ENCODE measurements at regions not wholly inside any gene's neighbourhood (a gene's known extent, or its start where the extent isn't known, plus 50 kb on each side); places are given as distances from the start of the nearest gene placed in this dataset.

GRCh38 chr2:18503376-18504228 is 56.9 kb downstream of the RDH14 start:
- no peak overlapping the region for H3K27ac Mint-ChIP-seq
- H3K27me3 Mint-ChIP-seq = peaks cover 8% of the 10 kb centered on the region
- intact Hi-C loops (cut with micrococcal nuclease) = no loop called here
- H3K4me1 Mint-ChIP-seq = no peaks in the 10 kb centered on the region
- no peaks in the 10 kb centered on the region for H3K36me3 Mint-ChIP-seq (ENCODE audit: low read depth)
- H3K9me3 Mint-ChIP-seq = no peaks in the 10 kb centered on the region
- no peak for DNase-seq
- H3K4me3 Mint-ChIP-seq = no peak overlapping the region

DNA sequence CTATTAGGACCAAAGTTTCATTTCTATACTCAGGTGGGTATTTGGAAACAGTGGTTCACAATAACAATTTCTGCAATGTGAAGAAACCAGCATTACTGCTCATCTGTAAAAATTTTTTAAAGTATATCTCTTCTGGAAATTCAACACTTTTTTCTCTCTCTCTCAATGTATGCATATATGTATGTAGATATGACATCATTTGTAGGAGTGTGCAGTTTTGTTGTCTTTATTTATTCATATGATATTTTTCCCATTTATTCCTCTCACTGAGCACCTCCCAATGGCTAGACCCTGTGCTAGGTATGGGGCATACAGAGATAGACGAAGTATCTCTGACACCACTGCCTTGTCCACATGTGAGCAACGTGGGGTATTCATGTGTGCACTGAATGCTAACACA is 58.3 kb downstream of the RDH14 start:
- intact Hi-C loops (cut with micrococcal nuclease) = no loop called here
- H3K27me3 Mint-ChIP-seq = peaks cover 9% of the 10 kb centered on the region
- no peak for DNase-seq
- H3K27ac Mint-ChIP-seq = no peak overlapping the region
- H3K4me1 Mint-ChIP-seq = no peaks in the 10 kb centered on the region
- H3K4me3 Mint-ChIP-seq = no peak overlapping the region
- no peaks in the 10 kb centered on the region for H3K36me3 Mint-ChIP-seq (ENCODE audit: low read depth)
- no peaks in the 10 kb centered on the region for H3K9me3 Mint-ChIP-seq

- H3K27ac Mint-ChIP-seq = no peak overlapping the region
- peaks cover 12% of the 10 kb centered on the region for H3K27me3 Mint-ChIP-seq
- intact Hi-C loops (cut with micrococcal nuclease) = no loop called here
Measured at GRCh38 chr2:18501729-18502128, 58.7 kb downstream of the RDH14 start.

GRCh38 chr2:18501156-18501555 is 59.3 kb downstream of the RDH14 start:
- no peak overlapping the region for H3K27ac Mint-ChIP-seq
- no peak overlapping the region for H3K4me3 Mint-ChIP-seq
- no peaks in the 10 kb centered on the region for H3K4me1 Mint-ChIP-seq
- H3K9me3 Mint-ChIP-seq = no peaks in the 10 kb centered on the region
- H3K36me3 Mint-ChIP-seq (ENCODE audit: low read depth) = no peaks in the 10 kb centered on the region
- no peak for DNase-seq
- H3K27me3 Mint-ChIP-seq = peaks cover 13% of the 10 kb centered on the region
- intact Hi-C loops (cut with micrococcal nuclease) = no loop called here

More at GRCh38 chr2:18501729-18502128, 58.7 kb downstream of the RDH14 start:
- no peak overlapping the region for H3K4me3 Mint-ChIP-seq
- DNase-seq = no peak
- no peaks in the 10 kb centered on the region for H3K36me3 Mint-ChIP-seq (ENCODE audit: low read depth)
- no peaks in the 10 kb centered on the region for H3K4me1 Mint-ChIP-seq
- no peaks in the 10 kb centered on the region for H3K9me3 Mint-ChIP-seq

DNA sequence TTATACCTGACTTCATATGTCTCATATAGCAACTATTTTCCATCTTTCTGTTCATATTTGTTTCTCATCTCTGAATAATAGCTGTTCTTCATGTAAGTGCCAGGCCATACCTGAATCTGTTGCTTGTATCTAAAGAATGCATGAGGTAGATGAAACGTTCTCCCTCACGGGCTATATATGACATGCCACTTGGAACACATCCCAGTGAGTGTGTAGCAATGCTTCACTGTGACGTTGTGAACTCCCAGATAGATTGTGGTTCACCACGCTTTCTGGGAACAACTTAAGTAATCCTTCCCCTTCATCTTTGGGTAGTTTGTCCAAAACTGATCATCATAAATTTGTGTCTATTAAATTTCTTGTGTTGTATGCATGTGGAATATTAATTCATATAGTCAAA is 60.1 kb downstream of the RDH14 start:
- Mint-ChIP-seq H3K4me3 (no peak overlapping the region), H3K4me1 (no peaks in the 10 kb centered on the region), H3K27me3 (peaks cover 8% of the 10 kb centered on the region), H3K36me3 (ENCODE audit: low read depth) (no peaks in the 10 kb centered on the region), H3K27ac (no peak overlapping the region), H3K9me3 (no peaks in the 10 kb centered on the region)
- no peak for DNase-seq
- intact Hi-C loops (cut with micrococcal nuclease) = no loop called here

DNA sequence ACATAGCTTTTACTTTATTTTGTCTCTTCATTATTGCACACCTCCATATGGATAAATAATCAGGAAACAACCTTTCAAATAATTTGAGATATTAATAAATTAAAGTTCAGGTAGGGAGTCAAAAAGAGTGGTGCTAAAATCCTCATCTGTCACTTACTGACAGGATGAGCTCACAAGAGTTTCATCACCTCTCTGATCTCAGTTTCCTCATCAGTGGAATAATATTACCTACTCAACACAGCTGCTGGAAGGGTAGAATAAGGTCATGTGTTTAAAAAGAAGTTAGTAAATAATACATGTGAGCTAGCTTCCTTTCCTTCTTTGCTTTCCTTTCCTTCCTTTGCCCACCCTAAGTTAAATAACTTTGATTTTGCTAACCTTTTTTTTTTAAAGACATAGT is 61.9 kb downstream of the RDH14 start:
- peaks cover 8% of the 10 kb centered on the region for H3K27me3 Mint-ChIP-seq
- H3K36me3 Mint-ChIP-seq (ENCODE audit: low read depth) = no peaks in the 10 kb centered on the region
- no peaks in the 10 kb centered on the region for H3K4me1 Mint-ChIP-seq
- H3K9me3 Mint-ChIP-seq = no peaks in the 10 kb centered on the region
- no peak overlapping the region for H3K27ac Mint-ChIP-seq
- no peak overlapping the region for H3K4me3 Mint-ChIP-seq
- DNase-seq = no peak
- intact Hi-C loops (cut with micrococcal nuclease) = no loop called here

GRCh38 chr2:18496516-18496915 is 63.9 kb downstream of the RDH14 start:
- Mint-ChIP-seq H3K27ac (no peak overlapping the region), H3K9me3 (no peaks in the 10 kb centered on the region), H3K36me3 (ENCODE audit: low read depth) (no peaks in the 10 kb centered on the region), H3K27me3 (peaks cover 12% of the 10 kb centered on the region), H3K4me3 (no peak overlapping the region), H3K4me1 (no peaks in the 10 kb centered on the region)
- intact Hi-C loops (cut with micrococcal nuclease) = no loop called here
- no peak for DNase-seq

- intact Hi-C loops (cut with micrococcal nuclease) = no loop called here
- Mint-ChIP-seq H3K9me3 (no peaks in the 10 kb centered on the region), H3K4me3 (no peak overlapping the region), H3K4me1 (no peaks in the 10 kb centered on the region), H3K27ac (no peak overlapping the region), H3K27me3 (peaks cover 12% of the 10 kb centered on the region), H3K36me3 (ENCODE audit: low read depth) (no peaks in the 10 kb centered on the region)
- no peak for DNase-seq
Measured at GRCh38 chr2:18495058-18495457, 65.4 kb downstream of the RDH14 start.

DNA sequence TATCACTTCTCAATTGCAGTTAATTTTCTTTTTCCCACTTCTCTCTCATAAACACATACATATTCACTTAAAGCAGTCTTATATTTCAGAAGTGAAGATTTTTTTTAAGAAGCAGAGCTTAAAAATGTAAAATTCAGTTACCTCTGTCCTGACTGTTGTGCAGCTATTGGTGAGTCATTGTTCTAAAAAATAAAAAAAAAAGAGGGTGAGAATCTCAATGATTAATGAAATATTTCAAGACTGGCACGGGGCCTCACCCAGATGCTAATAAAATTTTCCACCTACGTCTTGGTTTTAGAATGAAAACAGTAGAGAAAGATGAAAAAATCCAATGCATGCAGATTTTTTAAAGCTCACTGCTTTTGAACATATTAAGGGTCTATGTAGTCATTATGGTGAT is 67.7 kb downstream of the RDH14 start:
- H3K9me3 Mint-ChIP-seq = no peaks in the 10 kb centered on the region
- intact Hi-C loops (cut with micrococcal nuclease) = no loop called here
- no peaks in the 10 kb centered on the region for H3K36me3 Mint-ChIP-seq (ENCODE audit: low read depth)
- DNase-seq = no peak
- no peak overlapping the region for H3K27ac Mint-ChIP-seq
- H3K4me1 Mint-ChIP-seq = no peaks in the 10 kb centered on the region
- H3K4me3 Mint-ChIP-seq = no peak overlapping the region
- H3K27me3 Mint-ChIP-seq = peaks cover 8% of the 10 kb centered on the region

- intact Hi-C loops (cut with micrococcal nuclease) = no loop called here
- Mint-ChIP-seq H3K27me3 (peaks cover 5% of the 10 kb centered on the region), H3K36me3 (ENCODE audit: low read depth) (no peaks in the 10 kb centered on the region), H3K9me3 (no peaks in the 10 kb centered on the region), H3K4me3 (no peak overlapping the region), H3K4me1 (no peaks in the 10 kb centered on the region), H3K27ac (no peak overlapping the region)
- DNase-seq = no peak
Measured at GRCh38 chr2:18491577-18491976, 68.9 kb downstream of the RDH14 start.

GRCh38 chr2:18490901-18491300 is 69.6 kb downstream of the RDH14 start:
- no peaks in the 10 kb centered on the region for H3K4me1 Mint-ChIP-seq
- intact Hi-C loops (cut with micrococcal nuclease) = no loop called here
- H3K36me3 Mint-ChIP-seq (ENCODE audit: low read depth) = no peaks in the 10 kb centered on the region
- no peak overlapping the region for H3K4me3 Mint-ChIP-seq
- no peak for DNase-seq
- no peaks in the 10 kb centered on the region for H3K9me3 Mint-ChIP-seq
- H3K27me3 Mint-ChIP-seq = peaks cover 5% of the 10 kb centered on the region
- H3K27ac Mint-ChIP-seq = no peak overlapping the region

DNA sequence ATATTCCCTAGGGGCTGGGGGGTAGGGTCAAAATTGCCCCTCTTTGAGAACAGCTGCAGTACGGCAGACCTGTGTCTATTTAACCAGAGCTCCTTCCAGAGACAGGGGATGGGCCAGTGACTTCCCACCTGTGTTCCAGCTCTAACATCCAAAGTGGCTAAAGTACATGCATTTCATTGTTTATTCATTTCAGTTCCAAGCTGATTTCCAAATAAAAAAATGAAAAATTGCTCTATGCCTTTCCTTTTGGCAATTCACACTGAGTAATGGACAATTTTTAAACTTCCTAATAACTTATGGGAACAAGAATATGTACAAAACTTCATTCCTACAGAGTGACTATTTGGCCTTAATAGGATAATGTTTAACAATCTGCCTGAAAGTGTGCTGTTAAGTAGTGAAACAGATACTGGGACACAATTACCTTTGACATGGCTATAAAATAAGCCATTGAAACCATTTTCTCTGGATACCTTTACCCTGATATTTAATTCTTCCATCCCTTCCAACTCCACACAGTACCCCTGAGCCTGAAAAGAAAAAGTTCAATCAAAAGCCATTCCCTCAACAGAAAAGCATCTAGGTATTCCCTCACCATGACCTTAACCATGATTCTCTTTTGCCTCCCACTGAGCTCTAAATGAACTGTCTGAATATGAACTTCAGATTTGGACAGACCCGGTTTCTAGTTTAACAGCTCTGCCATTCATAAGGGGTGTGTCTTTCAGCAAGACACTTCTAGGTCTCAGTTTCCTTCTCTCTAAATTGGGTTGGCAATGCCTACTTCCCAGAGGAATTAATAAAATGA is 73.1 kb downstream of the RDH14 start:
- H3K9me3 Mint-ChIP-seq = no peaks in the 10 kb centered on the region
- H3K4me1 Mint-ChIP-seq = no peaks in the 10 kb centered on the region
- no peaks in the 10 kb centered on the region for H3K36me3 Mint-ChIP-seq (ENCODE audit: low read depth)
- peaks cover 5% of the 10 kb centered on the region for H3K27me3 Mint-ChIP-seq
- no peak overlapping the region for H3K4me3 Mint-ChIP-seq
- DNase-seq = no peak
- intact Hi-C loops (cut with micrococcal nuclease) = no loop called here
- H3K27ac Mint-ChIP-seq = no peak overlapping the region

- Mint-ChIP-seq H3K4me3 (no peak overlapping the region), H3K9me3 (no peaks in the 10 kb centered on the region), H3K27ac (no peak overlapping the region), H3K36me3 (ENCODE audit: low read depth) (no peaks in the 10 kb centered on the region), H3K4me1 (no peaks in the 10 kb centered on the region), H3K27me3 (peaks cover 2% of the 10 kb centered on the region)
- DNase-seq = no peak
- intact Hi-C loops (cut with micrococcal nuclease) = no loop called here
Measured at GRCh38 chr2:18484625-18485024, 75.8 kb downstream of the RDH14 start.

- intact Hi-C loops (cut with micrococcal nuclease) = no loop called here
- no peaks in the 10 kb centered on the region for H3K36me3 Mint-ChIP-seq (ENCODE audit: low read depth)
- peaks cover 2% of the 10 kb centered on the region for H3K27me3 Mint-ChIP-seq
- no peak overlapping the region for H3K27ac Mint-ChIP-seq
- no peak overlapping the region for H3K4me3 Mint-ChIP-seq
- no peaks in the 10 kb centered on the region for H3K4me1 Mint-ChIP-seq
- no peaks in the 10 kb centered on the region for H3K9me3 Mint-ChIP-seq
- DNase-seq = no peak
Measured at GRCh38 chr2:18483896-18484295, 76.6 kb downstream of the RDH14 start.
